ENCODE measurements at regions not wholly inside any gene's neighbourhood (a gene's known extent, or its start where the extent isn't known, plus 50 kb on each side); places are given as distances from the start of the nearest gene placed in this dataset.

GRCh38 chr2:35938838-35939237 lies 416.7 kb upstream of the CRIM1 start:
- TF ChIP-seq CTCF (conservative IDR thresholded peaks at IDR 0.05; ENCODE audit: low read depth, low read length) (no peak), EZH2 (IDR thresholded peaks at IDR 0.05; ENCODE audit: borderline replicate concordance, low read depth, low read length, poor library complexity, severe bottlenecking) (no peak)
